ENCODE measurements at regions not wholly inside any gene's neighbourhood (a gene's known extent, or its start where the extent isn't known, plus 50 kb on each side); places are given as distances from the start of the nearest gene placed in this dataset.
"Not testable (repeated sequence)": the region's sequence is repeated elsewhere in the genome, so short reads cannot be mapped to it uniquely, and the experiment has no call there.

DNA sequence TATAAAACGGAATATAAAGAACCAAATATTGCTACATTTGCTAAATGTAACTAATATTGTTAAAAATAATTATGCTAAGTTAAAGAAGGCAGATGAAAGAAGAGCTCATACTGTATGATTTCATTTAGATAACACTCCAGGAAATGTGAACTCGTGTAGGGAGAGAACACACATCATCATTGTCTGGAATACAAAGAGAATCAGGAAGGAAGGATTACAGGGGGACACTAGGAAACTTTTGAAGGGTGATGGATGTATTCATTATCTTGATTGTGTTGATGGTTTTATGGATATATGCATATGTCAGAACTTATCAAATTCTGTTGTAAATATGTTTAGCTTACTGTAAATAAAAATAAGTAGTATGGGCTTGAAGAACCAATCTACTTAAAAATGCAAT lies 104.1 kb upstream of the TRIB2 start:
- DNase-seq = no peak

- no peak for DNase-seq
These were observed 103.5 kb upstream of the TRIB2 start for GRCh38 chr2:12613137-12613835.

- no peak for DNase-seq
These were observed 101.2 kb upstream of the TRIB2 start for GRCh38 chr2:12615509-12615908.

GRCh38 chr2:12616456-12617156 lies 100.1 kb upstream of the TRIB2 start:
- DNase-seq = no peak

DNA sequence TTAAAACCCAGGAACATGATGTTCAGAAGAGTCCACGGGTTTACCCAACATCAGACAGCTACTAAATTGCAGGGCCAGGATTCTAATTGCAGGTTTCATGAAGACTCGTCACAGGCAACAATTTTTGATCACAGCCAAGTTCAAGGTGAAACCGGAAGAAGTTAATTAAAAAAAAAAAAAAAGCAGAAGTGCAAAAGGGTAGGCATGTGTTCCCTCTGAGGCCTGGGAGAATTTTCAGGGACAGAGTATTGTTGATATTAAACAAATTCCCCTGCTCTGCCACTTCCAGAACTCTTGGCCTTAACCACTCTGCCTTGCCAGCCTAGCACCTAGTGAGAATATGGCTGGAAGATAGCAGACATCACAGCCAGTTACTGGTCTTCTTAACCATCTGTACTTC lies 99.4 kb upstream of the TRIB2 start:
- DNase-seq = no peak

DNA sequence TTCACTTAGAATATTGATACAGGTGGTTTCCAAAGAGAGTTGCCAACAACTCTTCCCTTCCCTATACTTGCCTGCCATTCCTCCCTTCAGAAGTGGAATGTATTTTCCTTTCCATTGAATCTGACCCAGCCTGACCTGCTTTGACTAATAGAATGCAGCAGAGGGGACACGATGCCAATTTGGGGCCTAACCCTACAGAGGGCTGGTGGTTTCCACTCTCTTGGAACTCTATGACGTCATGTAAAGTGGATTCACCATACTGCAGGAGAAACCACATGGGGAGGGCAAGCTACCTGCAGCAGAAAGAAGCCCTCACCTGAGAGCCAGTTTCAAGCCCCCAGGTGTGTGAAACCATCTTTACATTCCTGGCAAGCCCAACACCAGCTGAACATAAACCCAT lies 98.9 kb upstream of the TRIB2 start:
- DNase-seq = no peak

GRCh38 chr2:12618576-12618975 lies 98.2 kb upstream of the TRIB2 start:
- no peak for DNase-seq

GRCh38 chr2:12619975-12620374 lies 96.8 kb upstream of the TRIB2 start:
- no peak for DNase-seq

DNA sequence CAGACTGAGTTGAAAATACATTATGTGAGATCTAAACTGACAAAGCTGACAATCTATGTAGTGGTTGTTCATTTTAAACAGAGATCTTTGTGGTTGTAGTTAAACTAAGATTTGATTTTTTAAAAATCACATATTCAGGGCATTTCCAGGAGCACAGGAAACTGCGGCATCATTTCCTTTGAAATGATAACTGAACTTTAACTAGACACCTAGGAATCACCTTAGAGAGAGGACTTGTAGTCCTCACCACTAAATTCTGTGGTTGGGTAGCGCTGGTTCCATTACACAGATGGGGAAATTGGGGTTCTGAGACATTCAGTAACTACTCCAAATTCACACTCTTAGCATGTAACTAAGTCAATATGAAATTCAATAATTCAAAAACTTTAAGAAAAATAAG lies 96.0 kb upstream of the TRIB2 start:
- DNase-seq = no peak

- DNase-seq = no peak
These were observed 93.7 kb upstream of the TRIB2 start for GRCh38 chr2:12623051-12623450.

DNA sequence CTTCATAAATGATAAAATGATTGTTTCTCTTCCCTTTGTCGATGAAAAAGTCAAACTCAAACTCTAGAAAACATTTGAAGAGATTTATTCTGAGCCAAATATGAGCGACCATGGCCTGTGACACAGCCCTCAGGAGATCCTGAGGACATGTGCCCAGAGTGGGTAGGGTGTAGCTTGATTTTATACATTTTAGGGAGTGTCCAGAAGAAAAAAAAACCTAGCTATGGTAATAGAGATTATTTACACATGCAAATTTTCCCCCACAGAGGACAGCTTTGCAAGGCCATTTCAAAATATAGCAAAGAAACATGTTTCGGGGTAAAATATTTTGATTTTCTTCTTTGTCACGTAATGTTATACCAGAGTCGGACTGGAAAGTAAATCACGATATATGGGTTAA lies 92.4 kb upstream of the TRIB2 start:
- DNase-seq = no peak

GRCh38 chr2:12624905-12625598 lies 91.7 kb upstream of the TRIB2 start:
- DNase-seq = no peak

GRCh38 chr2:12628541-12628940 lies 88.2 kb upstream of the TRIB2 start:
- DNase-seq = not testable (repeated sequence)

GRCh38 chr2:12636837-12637581 lies 79.7 kb upstream of the TRIB2 start:
- DNase-seq = no peak

DNA sequence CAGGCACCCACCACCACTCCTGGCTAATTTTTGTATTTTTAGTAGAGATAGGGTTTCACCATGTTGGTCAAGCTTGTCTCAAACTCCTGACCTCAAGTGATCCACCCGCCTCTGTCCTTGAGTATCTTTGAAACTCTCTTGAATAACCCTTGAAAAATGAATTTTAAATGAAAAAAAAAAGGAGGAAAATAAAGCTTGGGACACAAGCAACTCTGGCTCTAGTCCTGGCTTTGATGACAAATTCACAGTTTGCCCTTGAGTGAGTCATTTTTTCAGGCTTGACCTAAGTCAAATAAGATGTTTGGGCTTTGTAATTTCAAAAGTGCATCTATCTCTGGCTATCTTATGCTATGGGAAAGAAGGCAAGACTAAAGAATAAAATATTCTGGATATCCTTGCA lies 79.0 kb upstream of the TRIB2 start:
- DNase-seq = no peak

GRCh38 chr2:12641441-12641840 lies 75.3 kb upstream of the TRIB2 start:
- no peak for DNase-seq

DNA sequence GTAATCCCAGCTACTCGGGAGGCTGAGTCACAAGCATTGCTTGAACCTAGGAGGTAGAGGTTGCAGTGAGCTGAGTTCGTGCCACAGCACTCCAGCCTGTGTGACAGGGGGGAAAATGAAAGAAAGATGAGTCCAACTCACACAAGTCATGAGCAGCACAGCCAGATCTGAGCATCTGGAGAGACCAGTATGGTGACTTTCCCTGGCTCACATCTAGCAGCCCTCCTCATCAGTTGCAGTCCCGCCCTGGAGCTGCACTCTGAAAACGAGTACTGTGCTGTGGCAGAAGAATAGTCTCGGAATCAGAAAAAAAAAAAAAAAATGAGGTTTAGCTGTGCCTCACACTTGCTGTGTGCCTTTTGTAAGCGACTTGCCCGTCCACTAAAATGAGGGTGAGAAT lies 74.4 kb upstream of the TRIB2 start:
- no peak for DNase-seq

DNA sequence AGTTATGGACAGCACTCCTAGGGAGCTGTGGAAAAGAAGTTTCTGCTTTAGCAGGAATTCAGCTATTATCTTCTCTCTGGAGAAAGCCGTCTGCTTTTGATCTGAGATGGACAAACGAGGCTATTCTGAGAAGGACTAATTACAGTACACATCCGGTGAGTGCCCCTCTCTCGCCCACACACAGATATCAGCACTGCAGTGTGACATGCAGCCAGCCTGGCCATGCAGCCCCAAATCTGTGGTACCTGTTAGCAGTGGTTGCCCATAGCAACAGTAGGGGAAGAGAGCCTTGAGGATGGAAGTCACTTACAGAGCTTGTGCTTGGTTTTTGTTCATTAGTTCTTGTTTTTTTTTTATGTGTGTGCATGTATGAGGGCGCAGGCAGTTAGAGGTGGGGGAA lies 73.9 kb upstream of the TRIB2 start:
- no peak for DNase-seq

DNA sequence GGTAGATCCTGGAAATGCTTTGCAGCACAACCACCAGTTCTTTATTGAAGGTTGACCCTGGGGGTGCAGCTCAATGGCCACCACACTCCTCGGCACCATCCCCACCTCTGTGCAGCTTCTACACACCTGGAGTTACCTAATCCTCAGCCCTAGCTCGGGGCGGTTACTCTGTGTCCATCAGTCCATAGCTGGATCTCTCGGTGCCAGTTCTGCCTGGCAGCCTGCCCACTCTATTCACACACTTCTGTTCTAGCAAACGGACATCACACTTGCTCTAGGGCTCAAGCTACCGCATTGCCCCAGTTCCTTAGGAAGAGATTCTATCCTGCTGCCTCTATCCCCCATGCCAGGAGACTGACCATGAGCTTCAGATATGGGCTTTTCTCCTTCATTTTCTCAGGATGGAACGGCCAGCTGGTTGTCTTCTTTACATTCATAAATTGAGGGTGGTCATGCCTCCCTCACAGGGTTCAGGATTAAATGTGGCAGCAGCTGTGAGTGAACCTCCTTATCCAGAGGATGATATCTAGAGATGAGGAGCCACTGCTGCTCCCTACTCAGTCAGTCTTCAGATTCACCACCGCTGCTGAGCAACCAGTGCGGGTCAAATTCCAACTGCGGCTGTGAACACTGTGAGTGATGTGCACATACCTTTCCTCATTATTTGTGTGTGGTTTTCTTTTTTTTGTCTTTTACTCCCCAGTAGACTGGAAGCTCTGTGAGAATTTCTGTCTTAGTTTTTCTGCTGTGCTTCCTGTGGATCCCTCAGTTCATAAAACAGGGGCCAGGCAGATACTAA lies 66.9 kb upstream of the TRIB2 start:
- no peak for DNase-seq

DNA sequence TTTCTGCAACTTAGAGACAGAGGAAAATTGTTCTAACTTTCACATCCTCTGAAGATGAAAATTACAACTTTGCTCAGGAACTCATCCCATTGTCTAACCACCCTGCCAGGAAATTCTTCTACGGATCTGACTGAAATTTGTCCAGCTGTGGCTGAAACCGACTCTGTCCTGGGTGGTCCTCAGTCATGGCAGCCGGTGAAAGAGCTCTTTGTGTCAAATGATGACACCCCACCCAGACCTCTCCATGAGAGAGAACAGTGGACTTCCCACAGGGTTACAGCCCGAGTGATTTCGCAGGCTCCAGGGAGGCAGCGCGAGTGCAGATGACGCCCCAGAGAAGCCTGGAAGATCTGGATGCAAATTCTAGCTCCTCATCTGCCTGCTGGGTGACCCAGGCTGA lies 65.1 kb upstream of the TRIB2 start:
- DNase-seq = no peak

GRCh38 chr2:12652723-12653122 lies 64.0 kb upstream of the TRIB2 start:
- DNase-seq = no peak

- no peak for DNase-seq
These were observed 59.2 kb upstream of the TRIB2 start for GRCh38 chr2:12657560-12657959.

Data from effector CD8-positive, alpha-beta T cell (primary cell).